NCI-H226 (cell line): ENCODE measurements at regions not wholly inside any gene's neighbourhood (a gene's known extent, or its start where the extent isn't known, plus 50 kb on each side); places are given as distances from the start of the nearest gene placed in this dataset.
A peak's percentile ranks its signal among the peaks of the same experiment; 100 is the strongest.

Experiments used
- DNase-seq: peaks from one replicate; pipeline ENCODE4 v3.0.0-alpha.2; 2015

- DNase-seq: no peak
Measured at GRCh38 chr6:19270616-19271015, 566.6 kb upstream of the ID4 start.

GRCh38 chr6:19279273-19279684 lies 557.9 kb upstream of the ID4 start:
- DNase-seq: peak; percentile 45

GRCh38 chr6:19287928-19288327 lies 549.2 kb upstream of the ID4 start:
- no peak for DNase-seq

- peak; percentile 30 for DNase-seq
Measured at GRCh38 chr6:19289457-19289856, 547.7 kb upstream of the ID4 start.

- no peak for DNase-seq
Measured at GRCh38 chr6:19297880-19298279, 539.3 kb upstream of the ID4 start.

GRCh38 chr6:19298421-19298820 lies 538.7 kb upstream of the ID4 start:
- DNase-seq: no peak

GRCh38 chr6:19299129-19299528 lies 538.0 kb upstream of the ID4 start:
- DNase-seq: no peak

GRCh38 chr6:19301980-19302379 lies 535.2 kb upstream of the ID4 start:
- peak; percentile 55 for DNase-seq

- DNase-seq: no peak
Measured at GRCh38 chr6:19303383-19303782, 533.8 kb upstream of the ID4 start.

- no peak for DNase-seq
Measured at GRCh38 chr6:19309661-19310060, 527.5 kb upstream of the ID4 start.

- DNase-seq: no peak
Measured at GRCh38 chr6:19311786-19312185, 525.4 kb upstream of the ID4 start.

- DNase-seq: no peak
Measured at GRCh38 chr6:19312241-19312978, 524.8 kb upstream of the ID4 start.

- peak; percentile 17 for DNase-seq
Measured at GRCh38 chr6:19317431-19317986, 519.7 kb upstream of the ID4 start.

GRCh38 chr6:19319005-19319404 lies 518.2 kb upstream of the ID4 start:
- no peak for DNase-seq

- DNase-seq: no peak
Measured at GRCh38 chr6:19320111-19320581, 517.0 kb upstream of the ID4 start.

GRCh38 chr6:19322691-19323485 lies 514.3 kb upstream of the ID4 start:
- DNase-seq: peak; percentile 76

GRCh38 chr6:19324376-19324775 lies 512.8 kb upstream of the ID4 start:
- no peak for DNase-seq

GRCh38 chr6:19325335-19325789 lies 511.8 kb upstream of the ID4 start:
- no peak for DNase-seq

GRCh38 chr6:19327241-19327640 lies 509.9 kb upstream of the ID4 start:
- peak; percentile 57 for DNase-seq

- no peak for DNase-seq
Measured at GRCh38 chr6:19327661-19328060, 509.5 kb upstream of the ID4 start.

- DNase-seq: no peak
Measured at GRCh38 chr6:19329078-19329477, 508.1 kb upstream of the ID4 start.

- no peak for DNase-seq
Measured at GRCh38 chr6:19331089-19331488, 506.1 kb upstream of the ID4 start.

GRCh38 chr6:19332806-19333460 lies 504.2 kb upstream of the ID4 start:
- DNase-seq: no peak
